Stomach (tissue), 8 donors: ENCODE measurements at regions not wholly inside any gene's neighbourhood (a gene's known extent, or its start where the extent isn't known, plus 50 kb on each side); places are given as distances from the start of the nearest gene placed in this dataset.

Experiments
- DNase-seq, 2 donors: peaks; one replicate each; pipeline versions ENCODE4 v3.0.0 to v3.0.0-alpha.2; 2013 to 2019
- H3K27ac ChIP-seq, 5 donors: fragments of 200-600 bp in 4 of 5; sonication (generic) in 4 of 5; one replicate each; pipeline ENCODE4 v1.5.1; 2013 to 2019; ENCODE audit warnings: mild to moderate bottlenecking in 1 of 5, moderate library complexity in 1 of 5
- H3K27me3 ChIP-seq, 3 donors: fragments of 200-600 bp; sonication (generic); one replicate each; pipeline ENCODE4 v1.5.1; 2017 to 2019; ENCODE audit warnings: mixed run types in 1 of 3
- H3K36me3 ChIP-seq, 4 donors: fragments of 200-600 bp; sonication (generic); 1 replicate in 3 of 4; 2 replicates in 1 of 4; pipeline ENCODE4 v1.5.1; 2016 to 2019
- H3K4me1 ChIP-seq, 4 donors: fragments of 200-600 bp; sonication (generic); one replicate each; pipeline ENCODE4 v1.5.1; 2016 to 2019
- H3K4me3 ChIP-seq, 4 donors: fragments of 200-600 bp; sonication (generic) in 3 of 4; one replicate each; pipeline ENCODE4 v1.5.1; 2016 to 2019; ENCODE audit warnings: mild to moderate bottlenecking in 1 of 4
- H3K9me3 ChIP-seq, 4 donors: fragments of 200-600 bp; sonication (generic); one replicate each; pipeline ENCODE4 v1.5.1; 2016 to 2019
- EP300 ChIP-seq: sonication (generic); formaldehyde crosslinking; IDR thresholded peaks from one replicate; pipeline ENCODE4 v1.6.1; 2017; ENCODE audit warnings: antibody characterized with exemption
- POLR2A ChIP-seq, 4 donors: fragments of 450-650 bp; IDR thresholded peaks; one replicate each; pipeline ENCODE4 v1.6.1; 2016; ENCODE audit warnings: antibody characterized with exemption in 4 of 4, control low read depth in 2 of 4, mild to moderate bottlenecking in 1 of 4, moderate library complexity in 1 of 4
- POLR2AphosphoS5 ChIP-seq, 3 donors: sonication (generic); formaldehyde crosslinking; IDR thresholded peaks; one replicate each; pipeline ENCODE4 v1.6.1; 2016; ENCODE audit warnings: antibody characterized with exemption in 3 of 3
- WGBS, 5 donors: extraction: QIAGEN DNeasy Blood & Tissue Kit in 3 of 5; methylation state at CpG; one replicate each; pipeline versions ENCODE4 v1.1.5 to v1.1.7; 2013 to 2018; 5-methylcytosine and 5-hydroxymethylcytosine counted together
- intact Hi-C: fragments of 100-400 bp; cut with DNase I; formaldehyde crosslinking; loops from one replicate; pipeline ENCODE4 v1.15.1; 2023; ENCODE audit warnings: low total_unique reads
- TF ChIP-seq, protein P1 (sequence below), 7 experiments: fragments of 450-650 bp in 4 of 7; fragments of 200-600 bp in 3 of 7; sonication (generic) in 3 of 7; IDR thresholded peaks; one replicate each; pipeline ENCODE4 v1.5.1; 2016 to 2019; ENCODE audit warnings: antibody characterized with exemption in 7 of 7, control low read depth in 2 of 7, mild to moderate bottlenecking in 1 of 7
- donor health status: healthy with polysubstance abuse.
- donor health status: Bipolar disorder and iron deficiency.
- donor health status: healthy.

- no peak overlapping the region for H3K4me3 ChIP-seq
- peak in 1 of 2 donors; percentile 40 for DNase-seq
- no peaks in the 10 kb centered on the region for H3K4me1 ChIP-seq
- no peaks in the 10 kb centered on the region for H3K9me3 ChIP-seq
- intact Hi-C loops, result no loop called here
- WGBS, 5 donors, result 32 to 67% (median 56%) methylated on average over 1 of the region's 1 CpG
- H3K27me3 ChIP-seq, result no peaks in the 10 kb centered on the region
- H3K36me3 ChIP-seq, result no peaks in the 10 kb centered on the region
- TF ChIP-seq POLR2A (IDR thresholded peaks at IDR 0.05) (no peak), EP300 (no peak), POLR2AphosphoS5 (IDR thresholded peaks at IDR 0.05) (no peak)
- TF ChIP-seq, protein P1, sequence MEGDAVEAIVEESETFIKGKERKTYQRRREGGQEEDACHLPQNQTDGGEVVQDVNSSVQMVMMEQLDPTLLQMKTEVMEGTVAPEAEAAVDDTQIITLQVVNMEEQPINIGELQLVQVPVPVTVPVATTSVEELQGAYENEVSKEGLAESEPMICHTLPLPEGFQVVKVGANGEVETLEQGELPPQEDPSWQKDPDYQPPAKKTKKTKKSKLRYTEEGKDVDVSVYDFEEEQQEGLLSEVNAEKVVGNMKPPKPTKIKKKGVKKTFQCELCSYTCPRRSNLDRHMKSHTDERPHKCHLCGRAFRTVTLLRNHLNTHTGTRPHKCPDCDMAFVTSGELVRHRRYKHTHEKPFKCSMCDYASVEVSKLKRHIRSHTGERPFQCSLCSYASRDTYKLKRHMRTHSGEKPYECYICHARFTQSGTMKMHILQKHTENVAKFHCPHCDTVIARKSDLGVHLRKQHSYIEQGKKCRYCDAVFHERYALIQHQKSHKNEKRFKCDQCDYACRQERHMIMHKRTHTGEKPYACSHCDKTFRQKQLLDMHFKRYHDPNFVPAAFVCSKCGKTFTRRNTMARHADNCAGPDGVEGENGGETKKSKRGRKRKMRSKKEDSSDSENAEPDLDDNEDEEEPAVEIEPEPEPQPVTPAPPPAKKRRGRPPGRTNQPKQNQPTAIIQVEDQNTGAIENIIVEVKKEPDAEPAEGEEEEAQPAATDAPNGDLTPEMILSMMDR (IDR thresholded peaks at IDR 0.05), result no peak
- peak overlapping the region in 2 of 5 donors; percentile 1 to 60 for H3K27ac ChIP-seq
Measured at GRCh38 chr12:108447168-108447832, 67.8 kb upstream of the FICD start.

DNA sequence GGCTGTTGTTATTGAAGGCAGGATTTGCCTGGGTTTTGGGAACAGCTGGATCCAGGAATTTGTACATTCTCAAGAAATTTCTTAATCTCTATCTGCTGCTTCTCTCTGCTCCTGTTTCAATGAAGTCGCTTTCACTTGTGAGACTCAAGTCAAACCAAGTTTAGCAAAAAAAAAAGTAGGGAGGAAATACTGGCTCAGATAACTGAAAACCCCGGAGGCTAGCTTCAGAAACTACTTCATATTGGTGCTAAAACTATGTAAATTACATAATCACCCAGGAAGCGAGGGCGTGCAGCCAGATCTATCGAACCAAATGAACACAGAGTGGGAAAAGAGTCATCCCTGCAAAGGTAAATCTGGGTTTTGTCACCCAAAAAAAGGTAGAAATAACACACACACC is 68.3 kb upstream of the FICD start:
- no peaks in the 10 kb centered on the region for H3K9me3 ChIP-seq
- TF ChIP-seq POLR2AphosphoS5 (IDR thresholded peaks at IDR 0.05) (no peak), EP300 (no peak), POLR2A (IDR thresholded peaks at IDR 0.05) (no peak)
- TF ChIP-seq, protein P1 (IDR thresholded peaks at IDR 0.05), result no peak
- H3K4me1 ChIP-seq, result no peaks in the 10 kb centered on the region
- intact Hi-C loops, result no loop called here
- no peaks in the 10 kb centered on the region for H3K27me3 ChIP-seq
- no peaks in the 10 kb centered on the region for H3K36me3 ChIP-seq
- H3K4me3 ChIP-seq, result no peak overlapping the region
- DNase-seq, result peak in 1 of 2 donors; percentile 6
- peak overlapping the region in 2 of 5 donors; percentile 1 to 60 for H3K27ac ChIP-seq
- WGBS, 5 donors, result 44 to 62% (median 53%) methylated on average over 5 of the region's 5 CpGs

- Histone ChIP-seq H3K4me1 (no peaks in the 10 kb centered on the region), H3K27me3 (no peaks in the 10 kb centered on the region), H3K4me3 (no peak overlapping the region), H3K9me3 (no peaks in the 10 kb centered on the region), H3K36me3 (no peaks in the 10 kb centered on the region), H3K27ac (no peak overlapping the region)
- intact Hi-C loops, result no loop called here
- 71 to 91% (median 79%) methylated on average over 8 of the region's 8 CpGs for WGBS, 5 donors
- TF ChIP-seq EP300 (no peak), POLR2A (IDR thresholded peaks at IDR 0.05) (no peak), POLR2AphosphoS5 (IDR thresholded peaks at IDR 0.05) (no peak)
- TF ChIP-seq, protein P1 (IDR thresholded peaks at IDR 0.05), result no peak
- DNase-seq, result no peak
Measured at GRCh38 chr12:108442910-108443309, 72.2 kb upstream of the FICD start.

GRCh38 chr12:108442067-108442466 is 73.0 kb upstream of the FICD start:
- no peak for TF ChIP-seq EP300
- TF ChIP-seq, protein P1 (IDR thresholded peaks at IDR 0.05), result no peak
- TF ChIP-seq POLR2AphosphoS5 (IDR thresholded peaks at IDR 0.05), result no peak
- no peak for TF ChIP-seq POLR2A (IDR thresholded peaks at IDR 0.05)
- Histone ChIP-seq H3K4me1 (no peaks in the 10 kb centered on the region), H3K4me3 (no peak overlapping the region), H3K36me3 (no peaks in the 10 kb centered on the region), H3K27me3 (no peaks in the 10 kb centered on the region), H3K27ac (no peak overlapping the region), H3K9me3 (no peaks in the 10 kb centered on the region)
- intact Hi-C loops, result no loop called here
- peak in 1 of 2 donors; percentile 30 for DNase-seq
- WGBS, 5 donors, result 12 to 23% (median 16%) methylated on average over 3 of the region's 3 CpGs
